ENCODE measurements at regions not wholly inside any gene's neighbourhood (a gene's known extent, or its start where the extent isn't known, plus 50 kb on each side); places are given as distances from the start of the nearest gene placed in this dataset.

GRCh38 chr6:101146389-101146788 lies 247.1 kb upstream of the GRIK2 start (continued):
- TF ChIP-seq ZNF407 (CRISPR knock-in tag; IDR thresholded peaks at IDR 0.05; ENCODE audit: not compliant biosample characterization), result no peak
- no peak for TF ChIP-seq ZBTB39 (CRISPR knock-in tag; IDR thresholded peaks at IDR 0.05)

GRCh38 chr6:101150226-101150625 lies 243.3 kb upstream of the GRIK2 start:
- H3K27ac ChIP-seq (ENCODE audit: extremely low read length, insufficient read depth, low read length), result no peak overlapping the region
- in situ Hi-C loops (cut with HindIII; ENCODE audit: extremely low pct_ligation_motif_present, low pct_unique_long_range_greater_than_20kb) (no loop called here), intact Hi-C loops (cut with micrococcal nuclease; ENCODE audit: unreplicated experiment) (no loop called here)
- no peak overlapping the region for H2AFZ ChIP-seq (ENCODE audit: low read length)
- H3K27me3 ChIP-seq (ENCODE audit: control insufficient read depth in 1 of 2, insufficient read depth in 2 of 2, low read length in 2 of 2), result no peaks in the 10 kb centered on the region
- BruUV-seq (replicated peaks), result no TSS peak
- no peaks in the 10 kb centered on the region for H3K79me2 ChIP-seq (ENCODE audit: insufficient read depth, low read length)
- CTCF ChIA-PET (ENCODE audit: low intra/inter-chr PET ratio, low total read pairs), result no interaction called here
- POLR2A ChIA-PET, result no interaction called here
- no peak overlapping the region for H3K4me2 ChIP-seq (ENCODE audit: low read depth, low read length)
- no peaks in the 10 kb centered on the region for H3K9me3 ChIP-seq (ENCODE audit: low read length)
- no peak overlapping the region for H3K4me3 ChIP-seq (replicated peaks in 1 of 3; ENCODE audit: insufficient read depth in 1 of 3, low read depth in 2 of 3, low read length in 3 of 3)
- H3K9ac ChIP-seq (ENCODE audit: insufficient read depth, low read depth, low read length), result no peak overlapping the region
- no peak for DNase-seq (ENCODE audit: low spot score)
- no peak for FAIRE-seq
- no peaks in the 10 kb centered on the region for H3K4me1 ChIP-seq (ENCODE audit: insufficient read depth, low read length)
- H4K20me1 ChIP-seq (ENCODE audit: insufficient read depth, low read length), result no peaks in the 10 kb centered on the region
- no peaks in the 10 kb centered on the region for H3K36me3 ChIP-seq (replicated peaks in 1 of 2; ENCODE audit: control insufficient read depth in 1 of 2, insufficient read depth in 2 of 2, low read length in 2 of 2)
- ATAC-seq, result no peak
- TF ChIP-seq ZNF446 (CRISPR knock-in tag; IDR thresholded peaks at IDR 0.05) (no peak), ZNF589 (CRISPR knock-in tag; conservative IDR thresholded peaks at IDR 0.05) (no peak), FOXP1 (IDR thresholded peaks at IDR 0.05) (no peak), FOXP1 (CRISPR knock-in tag; IDR thresholded peaks at IDR 0.05) (no peak), YEATS4 (CRISPR knock-in tag; IDR thresholded peaks at IDR 0.05; ENCODE audit: borderline replicate concordance) (no peak), E2F2 (CRISPR knock-in tag; IDR thresholded peaks at IDR 0.05; ENCODE audit: borderline replicate concordance) (no peak)
